ENCODE measurements at regions not wholly inside any gene's neighbourhood (a gene's known extent, or its start where the extent isn't known, plus 50 kb on each side); places are given as distances from the start of the nearest gene placed in this dataset.

GRCh38 chr14:104516906-104517305 lies 62.7 kb upstream of the C14orf180 start:
- TF ChIP-seq POLR2A (IDR thresholded peaks at IDR 0.05; ENCODE audit: borderline replicate concordance, extremely low read depth, insufficient read depth, insufficient read length) (no peak), SIN3A (IDR thresholded peaks at IDR 0.05; ENCODE audit: low read depth) (no peak), CTCF (IDR thresholded peaks at IDR 0.05 in 2 of 3, conservative IDR thresholded peaks at IDR 0.05 in 1 of 3; ENCODE audit: borderline replicate concordance in 1 of 3, insufficient read depth in 1 of 3, low read depth in 2 of 3, low read length in 2 of 3) (no peak), POLR2AphosphoS5 (IDR thresholded peaks at IDR 0.05; ENCODE audit: low read depth, low read length) (no peak)
